IMR-90 (cell line): ENCODE measurements at regions not wholly inside any gene's neighbourhood (a gene's known extent, or its start where the extent isn't known, plus 50 kb on each side); places are given as distances from the start of the nearest gene placed in this dataset.

Source experiments
- ATAC-seq: fragments of 200-7000 bp; cut with Tn5 transposase; 2 replicates; pipeline ENCODE4 v1.9.1; 2020; ENCODE audit warnings: low read depth, mild to moderate bottlenecking, moderate library complexity
- BruUV-seq: library from RNA; stranded (reverse); fragments of 400-500 nt; replicated peaks from 2 replicates; lab custom pipeline; 2021; lab: Mats Ljungman, UMichigan
- CTCF ChIA-PET: fragments of 300-600 bp; formaldehyde crosslinking; extraction: SDS; loops from one replicate; lab custom pipeline; 2021; ENCODE audit warnings: antibody characterized with exemption; lab: Yijun Ruan, JAX
- POLR2A ChIA-PET: fragments of 300-600 bp; sonication (Branson Sonifier 250); formaldehyde crosslinking; loops from one replicate; lab custom pipeline; 2022; ENCODE audit warnings: antibody characterized with exemption; ENCODE audit not compliant: unreplicated experiment; lab: Charles Lee
- DNase-seq: peaks from one replicate; pipeline ENCODE4 v3.0.0; 2013
- H2AFZ ChIP-seq: replicated peaks from 2 replicates; pipeline ENCODE3; 2013; ENCODE audit warnings: low read length, mild to moderate bottlenecking; ENCODE audit not compliant: poor library complexity
- H2AK5ac ChIP-seq: 2 replicates; pipeline ENCODE4 v1.6.1; 2013; ENCODE audit warnings: low read depth, low read length, inconsistent platforms
- H2AK9ac ChIP-seq: replicated peaks from 2 replicates; pipeline ENCODE3; 2013; ENCODE audit warnings: mild to moderate bottlenecking, low read depth, low read length, moderate library complexity; ENCODE audit not compliant: poor library complexity
- H2BK120ac ChIP-seq: 2 replicates; pipeline ENCODE4 v1.6.1; 2013; ENCODE audit warnings: low read depth, low read length, inconsistent platforms
- H2BK15ac ChIP-seq: 3 replicates; pipeline ENCODE4 v1.6.1; 2013; ENCODE audit warnings: low read depth, low read length, inconsistent platforms
- H2BK20ac ChIP-seq: 2 replicates; pipeline ENCODE4 v1.6.1; 2013; ENCODE audit warnings: low read depth, mild to moderate bottlenecking, inconsistent platforms, low read length, moderate library complexity
- H2BK5ac ChIP-seq: 2 replicates; pipeline ENCODE4 v1.6.1; 2013; ENCODE audit warnings: mild to moderate bottlenecking, low read depth, low read length, inconsistent platforms; ENCODE audit not compliant: poor library complexity, severe bottlenecking
- H3K14ac ChIP-seq: replicated peaks from 2 replicates; pipeline ENCODE4 v1.6.1; 2013; ENCODE audit warnings: low read depth, low read length, inconsistent platforms
- H3K18ac ChIP-seq: 2 replicates; pipeline ENCODE4 v1.6.1; 2013; ENCODE audit warnings: low read depth, low read length, control low read depth
- H3K23ac ChIP-seq: 2 replicates; pipeline ENCODE4 v1.6.1; 2013; ENCODE audit warnings: low read depth, low read length, inconsistent platforms
- H3K27ac ChIP-seq: 2 replicates; pipeline ENCODE4 v1.5.1; 2013; ENCODE audit warnings: mild to moderate bottlenecking, control low read depth, low read length; ENCODE audit not compliant: insufficient read depth
- H3K27me3 ChIP-seq: 2 replicates; pipeline ENCODE4 v1.6.1; 2013; ENCODE audit warnings: low read length; ENCODE audit not compliant: control insufficient read depth, insufficient read depth
- H3K36me3 ChIP-seq: 2 replicates; pipeline ENCODE4 v1.6.1; 2013; ENCODE audit warnings: low read length, mixed read lengths; ENCODE audit not compliant: control insufficient read depth, insufficient read depth
- H3K4ac ChIP-seq: 2 replicates; pipeline ENCODE4 v1.6.1; 2013; ENCODE audit warnings: low read depth, low read length, inconsistent platforms
- H3K4me1 ChIP-seq: 2 replicates; pipeline ENCODE4 v1.6.1; 2013; ENCODE audit warnings: low read length, mixed read lengths; ENCODE audit not compliant: control insufficient read depth, insufficient read depth
- H3K4me2 ChIP-seq: 2 replicates; pipeline ENCODE4 v1.6.1; 2013; ENCODE audit warnings: low read depth, mild to moderate bottlenecking, control low read depth, low read length, moderate library complexity
- H3K4me3 ChIP-seq: 2 replicates; pipeline ENCODE4 v1.5.1; 2013; ENCODE audit warnings: low read depth, mild to moderate bottlenecking, control low read depth, low read length, moderate library complexity; ENCODE audit not compliant: insufficient read depth
- H3K56ac ChIP-seq: 2 replicates; pipeline ENCODE4 v1.6.1; 2013; ENCODE audit warnings: low read length, inconsistent platforms; ENCODE audit not compliant: insufficient read depth; ENCODE audit errors: extremely low read depth
- H3K79me1 ChIP-seq, 2 experiments: 2 replicates each; pipeline ENCODE4 v1.6.1; 2013; ENCODE audit warnings: low read length in 2 of 2, inconsistent platforms in 1 of 2, low read depth in 1 of 2
- H3K9ac ChIP-seq: 2 replicates; pipeline ENCODE4 v1.6.1; 2013; ENCODE audit warnings: low read depth, low read length, control low read depth
- H3K9me1 ChIP-seq: 2 replicates; pipeline ENCODE4 v1.6.1; 2013; ENCODE audit warnings: low read length, inconsistent platforms; ENCODE audit not compliant: insufficient read depth
- H3K9me3 ChIP-seq: 2 replicates; pipeline ENCODE4 v1.6.1; 2013; ENCODE audit warnings: low read length; ENCODE audit not compliant: control insufficient read depth, insufficient read depth
- H4K20me1 ChIP-seq: 2 replicates; pipeline ENCODE4 v1.6.1; 2013; ENCODE audit warnings: low read length, inconsistent platforms; ENCODE audit not compliant: insufficient read depth
- H4K5ac ChIP-seq: 2 replicates; pipeline ENCODE4 v1.6.1; 2013; ENCODE audit warnings: mild to moderate bottlenecking, low read depth, low read length, control low read depth
- H4K8ac ChIP-seq, 2 experiments: 2 replicates each; pipeline ENCODE4 v1.6.1; 2013; ENCODE audit warnings: low read depth in 2 of 2, low read length in 2 of 2, control low read depth in 1 of 2, inconsistent platforms in 1 of 2
- H4K91ac ChIP-seq: 2 replicates; pipeline ENCODE4 v1.6.1; 2013; ENCODE audit warnings: low read depth, low read length, inconsistent platforms; ENCODE audit not compliant: insufficient read depth
- NFE2L2 ChIP-seq: fragments of 150-350 bp; IDR thresholded peaks from 2 replicates; pipeline ENCODE4 v1.6.1; 2016; ENCODE audit warnings: low read depth, mild to moderate bottlenecking, low read length
- POLR2A ChIP-seq: IDR thresholded peaks from 2 replicates; pipeline ENCODE4 v1.6.1; 2012; ENCODE audit warnings: mild to moderate bottlenecking, low read depth, low read length
- RAD21 ChIP-seq: IDR thresholded peaks from 2 replicates; pipeline ENCODE4 v1.6.1; 2012; ENCODE audit warnings: low read length, improper control_type of control experiment
- RFX5 ChIP-seq: IDR thresholded peaks from 2 replicates; pipeline ENCODE4 v1.8.0; 2012; ENCODE audit warnings: low read depth, mild to moderate bottlenecking, low read length, moderate library complexity
- WGBS, 2 experiments: methylation state at CpG; one replicate each; pipeline versions ENCODE4 v1.1.5 to v1.1.7; 2013; ENCODE audit warnings: missing lambda C conversion rate in 2 of 2; ENCODE audit not compliant: insufficient read length in 1 of 2; ENCODE audit errors: extremely low coverage in 2 of 2; 5-methylcytosine and 5-hydroxymethylcytosine counted together
- dilution Hi-C: fragments of 300-500 bp; cut with HindIII; formaldehyde crosslinking; loops from one replicate; pipeline ENCODE4 v1.14.3; 2018; ENCODE audit warnings: low sequenced_read_pairs; ENCODE audit not compliant: unreplicated experiment
- in situ Hi-C: fragments of 300-500 bp; cut with MboI; formaldehyde crosslinking; loops from 3 replicates; pipeline ENCODE4 v1.14.3; 2019; ENCODE audit warnings: low sequenced_read_pairs, inconsistent platforms, mixed read lengths
- intact Hi-C: fragments of 100-400 bp; cut with micrococcal nuclease; formaldehyde crosslinking; loops from 2 replicates; pipeline ENCODE4 v1.10.0; 2022
- TF ChIP-seq, protein P1 (sequence below): conservative IDR thresholded peaks from 2 replicates; pipeline ENCODE4 v1.5.1; 2012; ENCODE audit warnings: mild to moderate bottlenecking, low read depth, low read length, improper control_type of control experiment

GRCh38 chr15:62344806-62345539 is 179.9 kb upstream of the C2CD4B start:
- Histone ChIP-seq H3K56ac (no peak overlapping the region), H3K9ac (no peak overlapping the region), H3K4me1 (no peaks in the 10 kb centered on the region; the same call in 1 of the 2 replicates), H3K27me3 (peaks cover 5% of the 10 kb centered on the region), H2BK15ac (no peak overlapping the region), H3K14ac (no peak overlapping the region), H2BK120ac (no peak overlapping the region), H2BK20ac (no peak overlapping the region), H3K27ac (no peak overlapping the region), H2AK5ac (no peak overlapping the region), H3K4ac (no peak overlapping the region), H3K9me3 (no peaks in the 10 kb centered on the region), H4K5ac (no peak overlapping the region), H4K20me1 (no peaks in the 10 kb centered on the region), H3K18ac (no peak overlapping the region), H3K4me2 (peak overlapping the region; percentile 80), H2BK5ac (no peak overlapping the region), H3K36me3 (no peaks in the 10 kb centered on the region), H2AK9ac (no peak overlapping the region), H3K9me1 (no peaks in the 10 kb centered on the region; the same call in 1 of the 2 replicates), H4K8ac (no peak overlapping the region), H4K91ac (no peak overlapping the region), H3K79me1 (no peaks in the 10 kb centered on the region), H3K23ac (no peak overlapping the region), H3K4me3 (peak overlapping the region; percentile 19; the same call in 1 of the 2 replicates), H2AFZ (peak overlapping the region; percentile 74)
- peak; percentile 58 for DNase-seq
- POLR2A ChIA-PET, result no interaction called here
- no CpG with 5 or more reads among the region's 21 CpGs for WGBS, 2 experiments
- BruUV-seq, result no TSS peak
- ATAC-seq, result peak; percentile 74
- TF ChIP-seq RAD21 (peak; percentile 34; the same call in 1 of the 2 replicates), POLR2A (no peak), RFX5 (no peak), NFE2L2 (no peak)
- TF ChIP-seq, protein P1, sequence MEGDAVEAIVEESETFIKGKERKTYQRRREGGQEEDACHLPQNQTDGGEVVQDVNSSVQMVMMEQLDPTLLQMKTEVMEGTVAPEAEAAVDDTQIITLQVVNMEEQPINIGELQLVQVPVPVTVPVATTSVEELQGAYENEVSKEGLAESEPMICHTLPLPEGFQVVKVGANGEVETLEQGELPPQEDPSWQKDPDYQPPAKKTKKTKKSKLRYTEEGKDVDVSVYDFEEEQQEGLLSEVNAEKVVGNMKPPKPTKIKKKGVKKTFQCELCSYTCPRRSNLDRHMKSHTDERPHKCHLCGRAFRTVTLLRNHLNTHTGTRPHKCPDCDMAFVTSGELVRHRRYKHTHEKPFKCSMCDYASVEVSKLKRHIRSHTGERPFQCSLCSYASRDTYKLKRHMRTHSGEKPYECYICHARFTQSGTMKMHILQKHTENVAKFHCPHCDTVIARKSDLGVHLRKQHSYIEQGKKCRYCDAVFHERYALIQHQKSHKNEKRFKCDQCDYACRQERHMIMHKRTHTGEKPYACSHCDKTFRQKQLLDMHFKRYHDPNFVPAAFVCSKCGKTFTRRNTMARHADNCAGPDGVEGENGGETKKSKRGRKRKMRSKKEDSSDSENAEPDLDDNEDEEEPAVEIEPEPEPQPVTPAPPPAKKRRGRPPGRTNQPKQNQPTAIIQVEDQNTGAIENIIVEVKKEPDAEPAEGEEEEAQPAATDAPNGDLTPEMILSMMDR, result peak; percentile 41
- CTCF ChIA-PET, result interaction anchor here (0.6 to 0.8 kb wide), 2 partner anchors 11 to 19 kb away, joined by 3 to 4 read pairs; no protein-coding TSS in a partner anchor
- in situ Hi-C loops (no loop called here), dilution Hi-C loops (no loop called here), intact Hi-C loops (no loop called here)
